ENCODE measurements at regions not wholly inside any gene's neighbourhood (a gene's known extent, or its start where the extent isn't known, plus 50 kb on each side); places are given as distances from the start of the nearest gene placed in this dataset.

GRCh38 chr18:46182633-46183358, 78.6 kb downstream of the HAUS1 start:
- TF ChIP-seq CTCF (conservative IDR thresholded peaks at IDR 0.05) (no peak), ZFX (IDR thresholded peaks at IDR 0.05) (no peak)

Measured in C4-2B (cell line).